ENCODE measurements at regions not wholly inside any gene's neighbourhood (a gene's known extent, or its start where the extent isn't known, plus 50 kb on each side); places are given as distances from the start of the nearest gene placed in this dataset.
"Not testable (repeated sequence)": the region's sequence is repeated elsewhere in the genome, so short reads cannot be mapped to it uniquely, and the experiment has no call there.

DNA sequence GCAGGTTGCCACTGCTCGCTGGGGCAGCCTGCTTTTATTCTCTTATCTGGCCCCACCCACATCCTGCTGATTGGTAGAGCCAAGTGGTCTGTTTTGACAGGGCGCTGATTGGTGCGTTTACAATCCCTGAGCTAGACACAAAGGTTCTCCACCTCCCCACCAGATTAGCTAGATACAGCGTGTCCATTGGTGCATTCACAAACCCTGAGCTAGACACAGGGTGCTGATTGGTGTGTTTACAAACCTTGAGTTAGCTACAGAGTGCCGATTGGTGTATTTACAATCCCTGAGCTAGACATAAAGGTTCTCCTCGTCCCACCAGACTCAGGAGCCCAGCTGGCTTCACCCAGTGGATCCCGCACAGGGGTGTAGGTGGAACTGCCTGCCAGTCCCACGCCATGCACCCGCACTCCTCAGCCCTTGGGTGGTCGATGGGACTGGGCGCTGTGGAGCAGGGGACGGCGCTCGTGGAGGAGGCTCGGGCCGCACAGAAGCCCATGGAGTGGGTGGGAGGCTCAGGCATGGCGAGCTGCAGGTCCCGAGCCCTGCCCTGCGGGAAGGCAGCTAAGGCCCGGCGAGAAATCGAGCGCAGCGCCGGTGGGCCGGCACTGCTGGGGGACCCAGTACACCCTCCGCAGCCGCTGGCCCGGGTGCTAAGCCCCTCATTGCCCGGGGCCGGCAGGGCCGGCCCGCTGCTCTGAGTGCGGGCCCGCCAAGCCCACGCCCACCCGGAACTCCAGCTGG, 1526.2 kb downstream of the SI start:
- DNase-seq (ENCODE audit: low read depth) = not testable (repeated sequence)

- no peak for DNase-seq (ENCODE audit: low read depth)
These were observed 1530.3 kb downstream of the SI start for GRCh38 chr3:163548015-163548414.

DNA sequence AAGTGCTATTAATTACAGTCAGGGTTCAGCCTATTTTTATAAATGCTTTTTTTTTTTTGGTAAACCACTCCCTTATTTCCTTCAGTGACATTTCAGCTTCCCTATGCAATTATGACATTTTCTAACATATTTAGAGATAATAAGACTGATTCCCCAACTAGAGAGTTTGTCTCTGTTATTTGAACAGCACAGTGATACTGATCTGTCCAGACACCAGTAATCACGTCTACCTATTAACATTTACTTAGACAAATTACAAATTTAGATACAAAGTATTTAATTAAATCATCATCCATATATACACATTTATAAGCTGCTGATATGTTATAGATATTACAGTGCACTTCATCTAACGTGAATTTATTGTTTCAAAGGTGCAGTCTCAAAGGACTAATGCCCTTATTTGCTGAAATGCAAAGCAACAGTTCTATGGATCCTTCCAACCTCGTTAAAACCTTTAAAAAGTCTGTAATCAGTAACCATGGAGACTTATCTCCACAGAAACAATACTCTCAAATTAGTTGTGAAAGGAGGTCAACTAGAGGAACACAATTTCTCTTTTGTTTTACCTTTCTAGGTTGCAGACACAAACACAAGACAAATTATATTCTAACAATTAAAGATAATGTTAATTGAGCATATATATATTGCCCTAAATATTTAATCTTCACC, 1531.1 kb downstream of the SI start:
- DNase-seq (ENCODE audit: low read depth) = no peak

- no peak for DNase-seq (ENCODE audit: low read depth)
These were observed 1534.6 kb downstream of the SI start for GRCh38 chr3:163543662-163544061.

- DNase-seq (ENCODE audit: low read depth) = no peak
These were observed 1536.7 kb downstream of the SI start for GRCh38 chr3:163541629-163542028.

GRCh38 chr3:163538387-163538786, 1539.9 kb downstream of the SI start:
- DNase-seq (ENCODE audit: low read depth) = no peak

GRCh38 chr3:163533381-163533780, 1544.9 kb downstream of the SI start:
- DNase-seq (ENCODE audit: low read depth) = no peak

GRCh38 chr3:163523375-163523774, 1554.9 kb downstream of the SI start:
- DNase-seq (ENCODE audit: low read depth) = no peak

GRCh38 chr3:163521261-163521660, 1557.0 kb downstream of the SI start:
- no peak for DNase-seq (ENCODE audit: low read depth)

DNA sequence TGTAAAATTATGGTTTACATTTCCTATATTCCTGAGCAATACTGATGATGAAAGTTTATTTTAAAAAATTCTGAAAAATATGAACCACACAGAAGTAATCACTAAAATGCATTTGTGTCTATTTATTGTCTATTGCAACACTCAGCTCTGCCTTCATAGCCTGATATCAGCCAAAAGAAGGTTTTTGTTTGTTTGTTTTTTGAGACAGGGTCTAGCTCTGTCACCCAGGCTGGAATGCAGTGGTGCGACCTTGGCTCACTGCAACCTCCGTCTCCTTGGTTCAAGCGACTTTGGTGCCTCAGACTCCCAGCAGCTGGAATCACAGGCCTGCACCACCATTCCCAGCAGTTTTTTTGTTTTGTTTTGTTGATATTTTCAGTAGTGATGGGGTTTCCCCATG, 1560.2 kb downstream of the SI start:
- no peak for DNase-seq (ENCODE audit: low read depth)

DNA sequence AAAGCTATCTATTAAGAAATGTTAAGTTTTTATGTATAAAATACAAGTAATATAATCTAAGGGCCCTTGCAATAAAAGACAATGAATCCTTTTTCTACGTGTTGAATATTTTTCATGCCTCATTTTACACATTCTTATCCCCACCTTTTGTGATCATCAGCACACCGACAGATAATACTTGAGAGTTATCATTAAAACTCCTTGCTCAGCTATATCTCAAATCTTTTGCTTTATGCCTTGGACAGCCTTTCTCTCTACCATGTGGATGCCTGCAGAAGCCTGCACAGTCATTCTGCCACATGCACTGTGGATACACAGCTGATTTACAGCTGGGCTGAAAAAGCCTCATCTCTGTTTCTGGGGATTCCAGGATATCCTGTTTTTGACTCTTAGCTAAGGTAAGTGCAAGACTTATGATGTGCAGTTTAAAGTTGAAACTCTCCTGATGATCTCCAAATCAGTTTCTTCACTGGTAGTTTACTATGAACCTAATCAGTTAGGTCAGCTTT, 1565.1 kb downstream of the SI start:
- no peak for DNase-seq (ENCODE audit: low read depth)

- DNase-seq (ENCODE audit: low read depth) = no peak
These were observed 1570.1 kb downstream of the SI start for GRCh38 chr3:163508206-163508605.

- DNase-seq (ENCODE audit: low read depth) = no peak
These were observed 1573.3 kb downstream of the SI start for GRCh38 chr3:163504974-163505373.

DNA sequence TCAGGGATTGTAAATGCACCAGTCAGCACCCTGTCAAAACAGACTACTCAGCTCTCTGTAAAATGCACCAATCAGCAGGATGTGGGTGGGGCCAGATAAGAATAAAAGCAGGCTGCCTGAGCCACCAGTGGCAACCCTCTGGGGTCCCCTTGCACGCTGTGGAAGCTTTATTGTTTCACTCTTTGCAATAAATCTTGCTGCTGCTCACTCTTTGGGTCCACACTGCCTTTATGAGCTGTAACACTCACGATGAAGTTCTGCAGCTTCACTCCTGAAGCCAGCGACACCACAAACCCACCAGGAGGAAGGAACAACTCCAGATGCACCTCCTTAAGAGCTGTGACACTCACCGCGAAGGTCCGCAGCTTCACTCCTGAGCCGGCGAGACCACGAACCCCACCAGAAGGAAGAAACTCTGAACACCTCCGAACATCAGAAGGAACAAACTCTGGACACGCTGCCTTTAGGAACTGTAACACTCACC, 1578.5 kb downstream of the SI start:
- not testable (repeated sequence) for DNase-seq (ENCODE audit: low read depth)

DNA sequence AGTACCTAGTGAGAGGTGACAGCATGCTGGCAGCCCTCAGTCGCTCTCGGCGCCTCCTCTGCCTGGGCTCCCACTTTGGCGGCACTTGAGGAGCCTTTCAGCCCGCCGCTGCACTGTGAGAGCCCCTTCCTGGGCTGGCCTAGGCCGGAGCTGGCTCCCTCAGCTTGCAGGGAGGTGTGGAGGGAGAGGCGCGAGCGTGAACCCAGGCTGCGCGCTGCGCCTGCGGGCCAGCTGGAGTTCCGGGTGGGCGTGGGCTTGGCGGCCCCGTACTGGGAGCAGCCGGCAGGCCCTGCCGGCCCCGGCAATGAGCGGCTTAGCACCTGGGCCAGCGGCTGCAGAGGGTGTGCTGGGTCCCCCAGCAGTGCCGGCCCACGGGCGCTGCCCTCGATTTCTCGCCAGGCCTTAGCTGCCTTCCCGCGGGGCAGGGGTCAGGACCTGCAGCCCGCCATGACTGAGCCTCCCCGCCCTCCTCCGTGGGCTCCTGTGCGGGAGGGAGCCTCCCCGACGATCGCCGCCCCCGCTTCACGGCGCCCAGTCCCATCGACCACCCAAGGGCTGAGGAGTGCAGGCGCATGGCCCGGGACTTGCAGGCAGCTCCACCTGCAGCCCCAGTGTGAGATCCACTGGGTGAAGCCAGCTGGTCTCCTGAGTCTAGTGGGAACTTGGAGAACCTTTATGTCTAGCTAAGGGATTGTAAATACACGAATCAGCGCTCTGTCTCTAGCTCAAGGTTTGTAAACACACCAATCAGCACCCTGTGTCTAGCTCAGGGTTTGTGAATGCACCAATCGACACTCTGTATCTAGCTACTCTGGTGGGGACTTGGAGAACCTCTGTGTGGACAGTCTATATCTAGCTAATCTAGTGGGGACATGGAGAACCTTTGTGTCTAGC, 1579.2 kb downstream of the SI start:
- DNase-seq (ENCODE audit: low read depth) = not testable (repeated sequence)

- no peak for DNase-seq (ENCODE audit: low read depth)
These were observed 1586.6 kb downstream of the SI start for GRCh38 chr3:163491714-163492113.

- peak; percentile 8 for DNase-seq (ENCODE audit: low read depth)
These were observed 1588.2 kb downstream of the SI start for GRCh38 chr3:163490119-163490518.

DNA sequence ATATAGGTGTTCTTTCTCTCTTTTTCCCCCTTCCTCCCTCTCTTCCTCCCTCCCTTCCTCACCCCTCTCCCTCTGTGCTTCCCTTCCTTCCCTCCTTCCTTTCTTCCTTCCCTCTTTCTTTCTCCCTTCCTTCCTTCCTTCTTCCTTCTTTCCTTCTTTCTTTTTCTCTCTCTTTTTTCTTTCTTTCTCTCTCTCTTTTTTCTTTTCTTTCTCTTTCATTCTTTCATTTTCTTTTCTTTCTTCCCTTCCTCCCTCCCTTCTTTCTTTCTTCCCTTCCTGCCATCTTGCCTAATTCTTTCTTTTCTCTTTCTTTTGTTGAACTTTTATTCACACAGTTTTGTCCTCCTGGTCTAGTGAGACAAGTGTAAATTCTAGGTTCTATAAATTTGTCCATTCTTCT, 1595.6 kb downstream of the SI start:
- no peak for DNase-seq (ENCODE audit: low read depth)

GRCh38 chr3:163481738-163482137, 1596.6 kb downstream of the SI start:
- DNase-seq (ENCODE audit: low read depth) = no peak

DNA sequence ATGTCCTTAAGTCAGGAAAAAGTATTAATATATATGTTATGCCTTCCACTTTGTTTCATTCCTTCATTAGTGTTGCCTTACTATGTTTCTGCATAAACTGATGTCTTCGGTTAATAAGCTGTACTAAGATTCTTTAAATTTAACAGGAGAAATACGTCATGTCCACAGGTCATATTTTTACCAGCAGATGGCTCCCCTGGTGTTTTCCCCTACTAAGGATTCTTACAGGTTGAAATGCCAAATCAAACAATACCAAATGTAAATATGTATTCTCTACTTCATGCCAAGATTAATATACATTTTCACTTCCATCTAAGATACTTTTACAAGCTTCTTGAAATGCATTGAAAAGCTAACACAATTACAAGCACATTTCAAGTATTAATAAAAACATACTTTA, 1602.1 kb downstream of the SI start:
- no peak for DNase-seq (ENCODE audit: low read depth)

DNA sequence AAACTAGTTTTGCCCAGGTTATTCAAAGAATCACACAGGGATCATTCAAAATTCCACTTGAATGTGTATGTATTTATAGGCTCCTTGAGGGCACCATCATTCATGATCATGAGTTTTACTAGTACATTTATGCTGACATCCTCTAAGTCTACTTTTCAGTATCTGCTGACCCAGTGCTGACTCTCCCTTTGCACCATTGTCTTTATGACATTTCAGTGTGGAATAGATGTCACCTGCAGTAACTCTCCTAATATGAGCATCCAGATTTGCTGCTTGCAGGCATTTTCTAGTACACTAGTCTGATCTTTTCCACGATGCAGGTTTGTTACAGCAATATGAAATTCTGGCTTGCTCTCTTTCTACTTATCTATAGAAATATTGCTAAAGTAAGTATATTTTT, 1603.5 kb downstream of the SI start:
- no peak for DNase-seq (ENCODE audit: low read depth)
